ENCODE measurements at regions not wholly inside any gene's neighbourhood (a gene's known extent, or its start where the extent isn't known, plus 50 kb on each side); places are given as distances from the start of the nearest gene placed in this dataset.

- TF ChIP-seq ZSCAN20 (CRISPR knock-in tag; IDR thresholded peaks at IDR 0.05) = no peak
- TF ChIP-seq CHD4 (IDR thresholded peaks at IDR 0.05; ENCODE audit: borderline replicate concordance) = no peak
- no peak for TF ChIP-seq JUN (IDR thresholded peaks at IDR 0.05)
- no peak for TF ChIP-seq POLR2A (IDR thresholded peaks at IDR 0.05; ENCODE audit: low read length)
- TF ChIP-seq, protein P1, sequence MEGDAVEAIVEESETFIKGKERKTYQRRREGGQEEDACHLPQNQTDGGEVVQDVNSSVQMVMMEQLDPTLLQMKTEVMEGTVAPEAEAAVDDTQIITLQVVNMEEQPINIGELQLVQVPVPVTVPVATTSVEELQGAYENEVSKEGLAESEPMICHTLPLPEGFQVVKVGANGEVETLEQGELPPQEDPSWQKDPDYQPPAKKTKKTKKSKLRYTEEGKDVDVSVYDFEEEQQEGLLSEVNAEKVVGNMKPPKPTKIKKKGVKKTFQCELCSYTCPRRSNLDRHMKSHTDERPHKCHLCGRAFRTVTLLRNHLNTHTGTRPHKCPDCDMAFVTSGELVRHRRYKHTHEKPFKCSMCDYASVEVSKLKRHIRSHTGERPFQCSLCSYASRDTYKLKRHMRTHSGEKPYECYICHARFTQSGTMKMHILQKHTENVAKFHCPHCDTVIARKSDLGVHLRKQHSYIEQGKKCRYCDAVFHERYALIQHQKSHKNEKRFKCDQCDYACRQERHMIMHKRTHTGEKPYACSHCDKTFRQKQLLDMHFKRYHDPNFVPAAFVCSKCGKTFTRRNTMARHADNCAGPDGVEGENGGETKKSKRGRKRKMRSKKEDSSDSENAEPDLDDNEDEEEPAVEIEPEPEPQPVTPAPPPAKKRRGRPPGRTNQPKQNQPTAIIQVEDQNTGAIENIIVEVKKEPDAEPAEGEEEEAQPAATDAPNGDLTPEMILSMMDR (IDR thresholded peaks at IDR 0.05) = no peak
- TF ChIP-seq NPAS2 (CRISPR knock-in tag; IDR thresholded peaks at IDR 0.05; ENCODE audit: borderline replicate concordance) = no peak
- TF ChIP-seq, protein P2, sequence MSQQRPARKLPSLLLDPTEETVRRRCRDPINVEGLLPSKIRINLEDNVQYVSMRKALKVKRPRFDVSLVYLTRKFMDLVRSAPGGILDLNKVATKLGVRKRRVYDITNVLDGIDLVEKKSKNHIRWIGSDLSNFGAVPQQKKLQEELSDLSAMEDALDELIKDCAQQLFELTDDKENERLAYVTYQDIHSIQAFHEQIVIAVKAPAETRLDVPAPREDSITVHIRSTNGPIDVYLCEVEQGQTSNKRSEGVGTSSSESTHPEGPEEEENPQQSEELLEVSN (IDR thresholded peaks at IDR 0.05; ENCODE audit: borderline replicate concordance, low read depth) = no peak
- TF ChIP-seq EP300 (IDR thresholded peaks at IDR 0.05) = no peak
- TF ChIP-seq RAD21 (conservative IDR thresholded peaks at IDR 0.05 in 1 of 2, IDR thresholded peaks at IDR 0.05 in 1 of 2) = no peak
- TF ChIP-seq POLR2AphosphoS2 (conservative IDR thresholded peaks at IDR 0.05; ENCODE audit: low read length) = no peak
- no peak for TF ChIP-seq HMGXB4 (CRISPR knock-in tag; IDR thresholded peaks at IDR 0.05; ENCODE audit: borderline replicate concordance)
- no peak for TF ChIP-seq MAFK (IDR thresholded peaks at IDR 0.05; ENCODE audit: partially characterized antibody)
- TF ChIP-seq, protein P3, sequence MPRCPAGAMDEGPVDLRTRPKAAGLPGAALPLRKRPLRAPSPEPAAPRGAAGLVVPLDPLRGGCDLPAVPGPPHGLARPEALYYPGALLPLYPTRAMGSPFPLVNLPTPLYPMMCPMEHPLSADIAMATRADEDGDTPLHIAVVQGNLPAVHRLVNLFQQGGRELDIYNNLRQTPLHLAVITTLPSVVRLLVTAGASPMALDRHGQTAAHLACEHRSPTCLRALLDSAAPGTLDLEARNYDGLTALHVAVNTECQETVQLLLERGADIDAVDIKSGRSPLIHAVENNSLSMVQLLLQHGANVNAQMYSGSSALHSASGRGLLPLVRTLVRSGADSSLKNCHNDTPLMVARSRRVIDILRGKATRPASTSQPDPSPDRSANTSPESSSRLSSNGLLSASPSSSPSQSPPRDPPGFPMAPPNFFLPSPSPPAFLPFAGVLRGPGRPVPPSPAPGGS (IDR thresholded peaks at IDR 0.05) = no peak
- no peak for TF ChIP-seq BHLHE40 (IDR thresholded peaks at IDR 0.05; ENCODE audit: low read depth, low read length)
These were observed 74.1 kb upstream of the POMGNT2 start for GRCh38 chr3:43180027-43180426.

All from A549 (cell line).